ENCODE measurements at regions not wholly inside any gene's neighbourhood (a gene's known extent, or its start where the extent isn't known, plus 50 kb on each side); places are given as distances from the start of the nearest gene placed in this dataset.
A peak's percentile ranks its signal among the peaks of the same experiment; 100 is the strongest.

DNA sequence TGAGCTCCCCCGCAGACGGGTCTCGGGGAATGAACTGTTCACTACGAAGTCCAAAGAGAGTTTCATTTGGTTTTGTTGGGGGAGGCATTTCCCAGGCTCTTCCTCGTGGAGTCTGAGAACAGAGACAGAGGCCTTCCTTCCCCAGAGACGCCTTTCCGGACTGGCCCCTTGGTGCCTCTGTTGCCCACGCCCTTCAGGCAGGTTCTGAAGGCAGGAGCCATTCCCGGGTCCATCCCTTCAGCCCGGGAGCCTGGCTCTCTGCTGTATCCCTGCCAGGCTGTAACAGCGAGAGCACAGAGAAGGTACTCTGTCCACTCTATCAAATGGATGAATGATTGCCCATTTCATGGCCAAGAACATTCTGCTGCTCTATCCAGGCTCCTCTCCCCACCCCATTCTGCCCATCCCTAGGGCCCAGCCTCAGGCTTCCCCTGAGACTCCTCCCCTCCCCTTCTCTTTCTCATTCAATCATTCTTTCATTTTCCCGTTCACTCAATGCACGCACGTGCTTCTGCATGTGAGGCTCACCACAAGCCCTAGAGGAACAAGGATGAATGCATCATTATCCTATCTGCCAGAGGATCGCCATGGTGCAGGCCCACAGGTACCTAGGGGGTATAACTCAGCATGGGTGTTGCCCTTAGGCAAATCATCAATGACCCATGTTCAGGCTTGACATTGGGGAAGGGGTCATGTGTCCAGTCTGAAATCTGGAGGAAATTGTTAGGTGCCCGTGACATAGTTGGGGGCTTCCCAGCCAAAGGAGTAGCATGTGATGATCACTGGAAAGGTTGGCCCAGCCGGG, 298.6 kb downstream of the ZNF536 start:
- TF ChIP-seq POLR2A (IDR thresholded peaks at IDR 0.05) = no peak
- no peak for TF ChIP-seq EP300 (IDR thresholded peaks at IDR 0.05)
- no peak for TF ChIP-seq CTCF (IDR thresholded peaks at IDR 0.05)
- Histone ChIP-seq H3K4me3 (no peak overlapping the region), H3K36me3 (no peaks in the 10 kb centered on the region), H3K27me3 (peaks cover 0 to 14% of the 10 kb centered on the region in 2 donors), H3K27ac (peak overlapping the region in 1 of 4 donors; percentile 58), H3K4me1 (peaks cover 0 to 50% (median 16%) of the 10 kb centered on the region in 4 donors), H3K9me3 (no peaks in the 10 kb centered on the region)
- no peak for DNase-seq (ENCODE audit: low spot score in 2 of 2)
- 73 to 75% methylated on average over 16 to 17 of the region's 17 CpGs for WGBS, 2 donors

DNA sequence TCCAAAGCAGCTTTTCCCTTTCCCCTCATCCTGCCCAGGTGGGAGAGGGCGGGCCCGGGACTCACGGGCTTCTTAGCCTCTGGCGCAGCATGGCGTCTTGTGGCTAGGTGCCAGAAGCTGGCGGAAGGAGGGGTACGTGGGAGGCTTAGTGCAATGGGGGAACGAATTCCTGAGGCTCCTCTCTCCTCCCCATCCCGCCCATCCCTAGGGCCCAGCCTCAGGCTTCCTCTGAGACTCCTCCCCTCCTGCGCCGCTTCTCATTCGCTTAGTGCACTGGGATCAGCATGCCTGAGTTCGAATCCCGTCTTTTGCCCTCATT, 297.8 kb downstream of the ZNF536 start:
- 57 to 73% methylated on average over 13 to 14 of the region's 14 CpGs for WGBS, 2 donors
- Histone ChIP-seq H3K36me3 (no peaks in the 10 kb centered on the region), H3K4me3 (no peak overlapping the region), H3K4me1 (peaks cover 0 to 58% (median 19%) of the 10 kb centered on the region in 4 donors), H3K27ac (peak overlapping the region in 1 of 4 donors; percentile 58), H3K9me3 (no peaks in the 10 kb centered on the region), H3K27me3 (peaks cover 0 to 14% of the 10 kb centered on the region in 2 donors)
- TF ChIP-seq EP300 (IDR thresholded peaks at IDR 0.05) (no peak), CTCF (IDR thresholded peaks at IDR 0.05) (no peak), POLR2A (IDR thresholded peaks at IDR 0.05) (no peak)
- no peak for DNase-seq (ENCODE audit: low spot score in 2 of 2)

- Histone ChIP-seq H3K9me3 (no peaks in the 10 kb centered on the region), H3K27me3 (peaks cover 0 to 14% of the 10 kb centered on the region in 2 donors), H3K4me1 (peaks cover 0 to 63% (median 20%) of the 10 kb centered on the region in 4 donors), H3K4me3 (peak overlapping the region in 1 of 4 donors; percentile 16), H3K27ac (peak overlapping the region in 2 of 4 donors; percentile 28 to 58), H3K36me3 (no peaks in the 10 kb centered on the region)
- TF ChIP-seq EP300 (IDR thresholded peaks at IDR 0.05) (no peak), CTCF (IDR thresholded peaks at IDR 0.05) (peak; percentile 75 to 88 (median 80)), POLR2A (IDR thresholded peaks at IDR 0.05) (no peak)
- peak; percentile 60 to 80 for DNase-seq (ENCODE audit: low spot score in 2 of 2)
- WGBS, 2 donors = 21 to 24% methylated on average over 25 of the region's 25 CpGs
These were observed 297.3 kb downstream of the ZNF536 start for GRCh38 chr19:30669329-30670010.

DNA sequence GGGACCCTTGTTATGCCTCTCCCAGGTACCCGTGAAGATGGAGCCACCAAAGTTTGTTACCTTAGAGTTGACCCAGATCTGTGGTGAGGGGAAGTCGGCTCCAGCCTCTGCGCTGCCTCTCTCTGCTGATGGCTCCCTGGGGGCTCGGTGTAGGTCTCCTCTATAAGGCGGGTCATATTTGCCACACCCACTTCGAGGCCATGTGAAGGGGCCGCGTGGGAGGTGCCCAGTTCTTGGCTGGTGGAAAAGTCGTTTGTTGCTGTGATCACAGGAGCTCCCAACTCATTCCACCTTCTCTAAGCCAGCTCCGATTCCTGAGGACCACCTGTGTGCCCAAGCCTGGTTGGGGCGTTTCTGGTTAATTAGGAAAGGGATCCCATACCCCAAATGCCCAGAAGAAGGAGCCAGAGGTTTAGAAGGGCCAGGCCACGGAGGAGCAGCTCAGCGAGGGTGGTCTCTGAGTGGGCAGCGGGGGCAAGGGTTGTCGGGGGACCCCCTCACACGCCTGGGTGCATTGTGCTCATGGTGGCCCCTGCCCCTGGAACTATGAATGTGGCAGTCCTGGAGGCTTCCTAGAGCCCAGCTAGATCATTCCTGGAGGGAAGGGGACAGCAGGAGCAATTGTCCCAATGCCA, 296.5 kb downstream of the ZNF536 start:
- WGBS, 2 donors = 40 to 43% methylated on average over 16 of the region's 16 CpGs
- Histone ChIP-seq H3K36me3 (no peaks in the 10 kb centered on the region), H3K9me3 (no peaks in the 10 kb centered on the region), H3K27me3 (peaks cover 0 to 14% of the 10 kb centered on the region in 2 donors), H3K4me3 (no peak overlapping the region), H3K27ac (peak overlapping the region in 2 of 4 donors; percentile 28 to 58), H3K4me1 (peaks cover 0 to 72% (median 23%) of the 10 kb centered on the region in 4 donors)
- no peak for TF ChIP-seq POLR2A (IDR thresholded peaks at IDR 0.05)
- TF ChIP-seq EP300 (IDR thresholded peaks at IDR 0.05) = no peak
- no peak for TF ChIP-seq CTCF (IDR thresholded peaks at IDR 0.05)
- no peak for DNase-seq (ENCODE audit: low spot score in 2 of 2)

Measured in tibial nerve (tissue), 4 donors.